ENCODE measurements at regions not wholly inside any gene's neighbourhood (a gene's known extent, or its start where the extent isn't known, plus 50 kb on each side); places are given as distances from the start of the nearest gene placed in this dataset.

GRCh38 chr13:97559981-97560380 lies 126.0 kb downstream of the RAP2A start:
- ChIA-PET POLR2A (no interaction called here), CTCF (no interaction called here)

- POLR2A ChIA-PET: no interaction called here
- CTCF ChIA-PET: no interaction called here
Observed at GRCh38 chr13:97561182-97561581, 127.2 kb downstream of the RAP2A start.

GRCh38 chr13:97562962-97563361 lies 129.0 kb downstream of the RAP2A start:
- ChIA-PET POLR2A (no interaction called here), CTCF (no interaction called here)

GRCh38 chr13:97564956-97565355 lies 131.0 kb downstream of the RAP2A start:
- ChIA-PET POLR2A (no interaction called here), CTCF (no interaction called here)

GRCh38 chr13:97565906-97566305 lies 131.9 kb downstream of the RAP2A start:
- ChIA-PET POLR2A (no interaction called here), CTCF (no interaction called here)

- ChIA-PET POLR2A (no interaction called here), CTCF (no interaction called here)
Observed at GRCh38 chr13:97566907-97567306, 132.9 kb downstream of the RAP2A start.

- ChIA-PET POLR2A (no interaction called here), CTCF (no interaction called here)
Observed at GRCh38 chr13:97567510-97568243, 133.7 kb downstream of the RAP2A start.

- ChIA-PET CTCF (no interaction called here), POLR2A (no interaction called here)
Observed at GRCh38 chr13:97568850-97569249, 134.9 kb downstream of the RAP2A start.

- CTCF ChIA-PET: no interaction called here
- POLR2A ChIA-PET: no interaction called here
Observed at GRCh38 chr13:97569841-97570240, 135.9 kb downstream of the RAP2A start.

- ChIA-PET POLR2A (no interaction called here), CTCF (no interaction called here)
Observed at GRCh38 chr13:97570442-97570841, 136.5 kb downstream of the RAP2A start.

GRCh38 chr13:97573011-97573410 lies 139.0 kb downstream of the RAP2A start:
- POLR2A ChIA-PET: no interaction called here
- CTCF ChIA-PET: no interaction called here

GRCh38 chr13:97574926-97575325 lies 141.0 kb downstream of the RAP2A start:
- ChIA-PET POLR2A (no interaction called here), CTCF (no interaction called here)

- ChIA-PET CTCF (no interaction called here), POLR2A (no interaction called here)
Observed at GRCh38 chr13:97577026-97577425, 143.1 kb downstream of the RAP2A start.

- CTCF ChIA-PET: no interaction called here
- POLR2A ChIA-PET: no interaction called here
Observed at GRCh38 chr13:97582170-97582569, 148.2 kb downstream of the RAP2A start.

- ChIA-PET CTCF (no interaction called here), POLR2A (no interaction called here)
Observed at GRCh38 chr13:97583907-97584497, 150.0 kb downstream of the RAP2A start.

GRCh38 chr13:97586941-97587340 lies 153.0 kb downstream of the RAP2A start:
- ChIA-PET CTCF (no interaction called here), POLR2A (no interaction called here)

GRCh38 chr13:97588993-97589392 lies 155.0 kb downstream of the RAP2A start:
- ChIA-PET POLR2A (no interaction called here), CTCF (no interaction called here)

GRCh38 chr13:97600458-97601075 lies 166.6 kb downstream of the RAP2A start:
- ChIA-PET CTCF (no interaction called here), POLR2A (no interaction called here)

- CTCF ChIA-PET: no interaction called here
- POLR2A ChIA-PET: no interaction called here
Observed at GRCh38 chr13:97615266-97615665, 181.3 kb downstream of the RAP2A start.

GRCh38 chr13:97616385-97616784 lies 182.4 kb downstream of the RAP2A start:
- ChIA-PET CTCF (no interaction called here), POLR2A (no interaction called here)

GRCh38 chr13:97621025-97621424 lies 187.1 kb downstream of the RAP2A start:
- CTCF ChIA-PET: no interaction called here
- POLR2A ChIA-PET: no interaction called here

- POLR2A ChIA-PET: no interaction called here
- CTCF ChIA-PET: no interaction called here
Observed at GRCh38 chr13:97621631-97622030, 187.7 kb downstream of the RAP2A start.
